PC-3 (cell line): ENCODE measurements at regions not wholly inside any gene's neighbourhood (a gene's known extent, or its start where the extent isn't known, plus 50 kb on each side); places are given as distances from the start of the nearest gene placed in this dataset.

Source experiments
- ATAC-seq: fragments of 200-7000 bp; cut with Tn5 transposase; 2 replicates; pipeline ENCODE4 v1.9.1; 2020; ENCODE audit warnings: mild to moderate bottlenecking, moderate library complexity
- BruUV-seq: library from RNA; stranded (reverse); fragments of 400-500 nt; replicated peaks from 2 replicates; lab custom pipeline; 2021; lab: Mats Ljungman, UMichigan
- CTCF ChIA-PET: fragments of 300-600 bp; sonication (Branson Sonifier 250); formaldehyde crosslinking; loops from one replicate; lab custom pipeline; 2022; ENCODE audit warnings: antibody characterized with exemption; lab: Charles Lee
- POLR2A ChIA-PET: fragments of 300-600 bp; sonication (Branson Sonifier 250); formaldehyde crosslinking; loops from one replicate; lab custom pipeline; 2022; ENCODE audit warnings: antibody characterized with exemption; ENCODE audit not compliant: unreplicated experiment; lab: Charles Lee
- DNase-seq: peaks from one replicate; pipeline ENCODE4 v3.0.0-alpha.2; 2015
- H2AFZ ChIP-seq: fragments of 300-600 bp; sonication (generic); 2 replicates; pipeline ENCODE4 v1.6.0; 2016; ENCODE audit warnings: antibody characterized with exemption, low read length
- H3F3A ChIP-seq: fragments of 300-600 bp; sonication (generic); one replicate; pipeline ENCODE4 v1.6.0; 2017; ENCODE audit warnings: antibody characterized with exemption, low read length, control low read depth, mild to moderate bottlenecking; ENCODE audit not compliant: unreplicated experiment
- H3K27ac ChIP-seq: fragments of 300-600 bp; sonication (generic); 2 replicates; pipeline ENCODE4 v1.5.1; 2016; ENCODE audit warnings: mild to moderate bottlenecking, low read length
- H3K27me3 ChIP-seq: fragments of 300-600 bp; sonication (generic); 2 replicates; pipeline ENCODE4 v1.6.1; 2016; ENCODE audit warnings: low read length, mixed read lengths
- H3K36me3 ChIP-seq: fragments of 300-600 bp; sonication (generic); 2 replicates; pipeline ENCODE4 v1.6.1; 2016; ENCODE audit warnings: low read depth, mixed run types, low read length, mixed read lengths
- H3K4me1 ChIP-seq: fragments of 300-600 bp; sonication (generic); 2 replicates; pipeline ENCODE4 v1.5.1; 2016; ENCODE audit warnings: low read length; ENCODE audit not compliant: insufficient read depth
- H3K4me2 ChIP-seq: fragments of 300-600 bp; sonication (generic); 2 replicates; pipeline ENCODE4 v1.6.0; 2016; ENCODE audit warnings: low read length
- H3K4me3 ChIP-seq: fragments of 300-600 bp; sonication (generic); 2 replicates; pipeline ENCODE4 v1.5.1; 2016; ENCODE audit warnings: mild to moderate bottlenecking, low read length, mixed read lengths
- H3K79me2 ChIP-seq: fragments of 300-600 bp; sonication (generic); 2 replicates; pipeline ENCODE4 v1.6.1; 2017; ENCODE audit warnings: low read length, mixed read lengths
- H3K9ac ChIP-seq: fragments of 300-600 bp; sonication (generic); 2 replicates; pipeline ENCODE4 v1.6.0; 2016; ENCODE audit warnings: mild to moderate bottlenecking, low read length
- H3K9me2 ChIP-seq: fragments of 300-600 bp; sonication (generic); replicated peaks from 2 replicates; pipeline ENCODE4 v1.6.1; 2016; ENCODE audit warnings: mixed run types, low read length, mixed read lengths
- H3K9me3 ChIP-seq: fragments of 300-600 bp; sonication (generic); 2 replicates; pipeline ENCODE4 v1.6.1; 2016; ENCODE audit warnings: low read length, mixed read lengths
- H4K20me1 ChIP-seq: fragments of 300-600 bp; sonication (generic); 2 replicates; pipeline ENCODE4 v1.6.1; 2016; ENCODE audit warnings: low read length, mixed read lengths
- CTCF ChIP-seq: fragments of 300-600 bp; sonication (generic); conservative IDR thresholded peaks from 2 replicates; pipeline ENCODE4 v1.5.1; 2017; ENCODE audit warnings: antibody characterized with exemption, low read depth, mild to moderate bottlenecking, low read length
- EZH2 ChIP-seq: fragments of 300-600 bp; sonication (generic); IDR thresholded peaks from one replicate; pipeline ENCODE4 v1.6.1; 2017; ENCODE audit warnings: antibody characterized with exemption, mild to moderate bottlenecking, low read length; ENCODE audit not compliant: unreplicated experiment
- EZH2phosphoT487 ChIP-seq: fragments of 300-600 bp; sonication (generic); IDR thresholded peaks from 2 replicates; pipeline ENCODE4 v1.6.1; 2018; ENCODE audit warnings: mild to moderate bottlenecking, antibody characterized with exemption, low read length, borderline replicate concordance
- intact Hi-C: fragments of 100-400 bp; cut with micrococcal nuclease; formaldehyde crosslinking; loops from 2 replicates; pipeline ENCODE4 v1.9.0; 2023

GRCh38 chr2:71889759-71890684 lies 257.6 kb downstream of the CYP26B1 start:
- peak; percentile 31 for DNase-seq
- intact Hi-C loops: no loop called here
- Histone ChIP-seq H3K9me3 (no peaks in the 10 kb centered on the region), H3K9me2 (no peaks in the 10 kb centered on the region), H3K27ac (no peak overlapping the region), H3K9ac (no peak overlapping the region), H3F3A (no peaks in the 10 kb centered on the region), H3K4me1 (no peaks in the 10 kb centered on the region), H3K4me3 (no peak overlapping the region), H3K4me2 (no peak overlapping the region), H2AFZ (no peak overlapping the region), H3K36me3 (no peaks in the 10 kb centered on the region), H3K27me3 (peaks cover 8% of the 10 kb centered on the region; the same call in 1 of the 2 replicates), H4K20me1 (no peaks in the 10 kb centered on the region), H3K79me2 (no peaks in the 10 kb centered on the region)
- ChIA-PET POLR2A (no interaction called here), CTCF (no interaction called here)
- ATAC-seq: no peak
- TF ChIP-seq CTCF (no peak), EZH2phosphoT487 (no peak), EZH2 (no peak)
- BruUV-seq: no TSS peak

- ChIA-PET POLR2A (no interaction called here), CTCF (no interaction called here)
- no peaks in the 10 kb centered on the region for H3K79me2 ChIP-seq
- no peaks in the 10 kb centered on the region for H4K20me1 ChIP-seq
- H3K4me1 ChIP-seq: no peaks in the 10 kb centered on the region; the same call in 1 of the 2 replicates
- DNase-seq (peak; percentile 21), ATAC-seq (no peak)
- intact Hi-C loops: no loop called here
- no peaks in the 10 kb centered on the region for H3F3A ChIP-seq
- no TSS peak for BruUV-seq
- H3K27me3 ChIP-seq: peaks cover 8% of the 10 kb centered on the region; the same call in 1 of the 2 replicates
- H3K9me2 ChIP-seq: no peaks in the 10 kb centered on the region
- no peak overlapping the region for H3K27ac ChIP-seq
- no peak overlapping the region for H3K9ac ChIP-seq
- no peak overlapping the region for H2AFZ ChIP-seq
- no peak for TF ChIP-seq EZH2phosphoT487
- no peak for TF ChIP-seq EZH2
- TF ChIP-seq CTCF: no peak
- H3K9me3 ChIP-seq: no peaks in the 10 kb centered on the region
- H3K36me3 ChIP-seq: no peaks in the 10 kb centered on the region
- H3K4me2 ChIP-seq: no peak overlapping the region
- no peak overlapping the region for H3K4me3 ChIP-seq
Observed at GRCh38 chr2:71888751-71889445, 258.8 kb downstream of the CYP26B1 start.
